Astrocyte (in vitro differentiated cells and primary cell): ENCODE measurements at regions not wholly inside any gene's neighbourhood (a gene's known extent, or its start where the extent isn't known, plus 50 kb on each side); places are given as distances from the start of the nearest gene placed in this dataset.

Source experiments
- EZH2 ChIP-seq: IDR thresholded peaks from 2 replicates; pipeline ENCODE4 v1.6.1; 2012; ENCODE audit warnings: mild to moderate bottlenecking, low read length, inconsistent platforms; ENCODE audit not compliant: insufficient read depth
- TF ChIP-seq, protein P1 (sequence below): IDR thresholded peaks from 2 replicates; pipeline ENCODE4 v1.5.1; 2011; ENCODE audit warnings: low read depth, mild to moderate bottlenecking, inconsistent platforms, low read length, moderate library complexity; ENCODE audit not compliant: insufficient read depth

GRCh38 chr3:150220041-150220440 lies 188.1 kb upstream of the TSC22D2 start:
- TF ChIP-seq, protein P1, sequence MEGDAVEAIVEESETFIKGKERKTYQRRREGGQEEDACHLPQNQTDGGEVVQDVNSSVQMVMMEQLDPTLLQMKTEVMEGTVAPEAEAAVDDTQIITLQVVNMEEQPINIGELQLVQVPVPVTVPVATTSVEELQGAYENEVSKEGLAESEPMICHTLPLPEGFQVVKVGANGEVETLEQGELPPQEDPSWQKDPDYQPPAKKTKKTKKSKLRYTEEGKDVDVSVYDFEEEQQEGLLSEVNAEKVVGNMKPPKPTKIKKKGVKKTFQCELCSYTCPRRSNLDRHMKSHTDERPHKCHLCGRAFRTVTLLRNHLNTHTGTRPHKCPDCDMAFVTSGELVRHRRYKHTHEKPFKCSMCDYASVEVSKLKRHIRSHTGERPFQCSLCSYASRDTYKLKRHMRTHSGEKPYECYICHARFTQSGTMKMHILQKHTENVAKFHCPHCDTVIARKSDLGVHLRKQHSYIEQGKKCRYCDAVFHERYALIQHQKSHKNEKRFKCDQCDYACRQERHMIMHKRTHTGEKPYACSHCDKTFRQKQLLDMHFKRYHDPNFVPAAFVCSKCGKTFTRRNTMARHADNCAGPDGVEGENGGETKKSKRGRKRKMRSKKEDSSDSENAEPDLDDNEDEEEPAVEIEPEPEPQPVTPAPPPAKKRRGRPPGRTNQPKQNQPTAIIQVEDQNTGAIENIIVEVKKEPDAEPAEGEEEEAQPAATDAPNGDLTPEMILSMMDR = no peak
- TF ChIP-seq EZH2 = no peak
